Glutamatergic neuron (in vitro differentiated cells): ENCODE measurements at regions not wholly inside any gene's neighbourhood (a gene's known extent, or its start where the extent isn't known, plus 50 kb on each side); places are given as distances from the start of the nearest gene placed in this dataset.

Experiments used
- DNase-seq: peaks from one replicate; pipeline ENCODE4 v3.0.0; 2022
- H3K27ac Mint-ChIP-seq: one replicate; pipeline ENCODE4 v1.8.0; 2020; ENCODE audit warnings: mild to moderate bottlenecking, mixed read lengths, inconsistent platforms; ENCODE audit not compliant: unreplicated experiment
- H3K27me3 Mint-ChIP-seq: one replicate; pipeline ENCODE4 v1.8.0; 2020; ENCODE audit warnings: mild to moderate bottlenecking, moderate library complexity, mixed read lengths, inconsistent platforms; ENCODE audit not compliant: unreplicated experiment
- H3K36me3 Mint-ChIP-seq: one replicate; pipeline ENCODE4 v1.8.0; 2020; ENCODE audit warnings: mild to moderate bottlenecking, mixed read lengths, inconsistent platforms; ENCODE audit not compliant: unreplicated experiment
- H3K4me1 Mint-ChIP-seq: one replicate; pipeline ENCODE4 v1.8.0; 2020; ENCODE audit warnings: mild to moderate bottlenecking, low read depth, mixed read lengths, inconsistent platforms; ENCODE audit not compliant: unreplicated experiment
- H3K4me3 Mint-ChIP-seq: one replicate; pipeline ENCODE4 v1.8.0; 2020; ENCODE audit warnings: mild to moderate bottlenecking, mixed read lengths, inconsistent platforms; ENCODE audit not compliant: unreplicated experiment
- H3K9me3 Mint-ChIP-seq: one replicate; pipeline ENCODE4 v1.8.0; 2020; ENCODE audit warnings: mild to moderate bottlenecking, moderate library complexity, mixed read lengths, inconsistent platforms; ENCODE audit not compliant: unreplicated experiment
- TF ChIP-seq, protein P1 (sequence below): fragments of 200-600 bp; sonication (generic); IDR thresholded peaks from one replicate; pipeline ENCODE4 v1.5.0; 2021; ENCODE audit not compliant: partially characterized antibody, unreplicated experiment

DNA sequence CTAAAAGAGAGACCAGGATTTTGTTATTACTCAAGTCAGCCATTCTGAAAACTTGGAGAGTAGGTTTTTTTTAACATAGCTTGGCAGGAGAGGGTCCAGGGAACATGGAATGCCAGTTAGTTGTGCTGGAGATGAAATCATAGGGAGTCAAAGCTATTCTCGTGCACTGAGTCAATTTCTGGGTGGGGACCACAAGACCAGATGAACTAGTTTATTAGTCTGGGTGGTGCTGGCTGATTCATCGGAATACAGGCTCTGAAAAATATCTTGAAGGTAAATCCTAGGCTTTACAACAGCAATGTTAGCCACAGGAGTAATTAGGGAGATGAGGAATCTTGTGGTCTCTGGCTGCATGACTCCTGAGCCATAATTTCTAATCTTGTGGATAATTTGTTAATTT lies 921.4 kb downstream of the TRIB2 start:
- Mint-ChIP-seq H3K36me3 (peaks cover 4% of the 10 kb centered on the region), H3K9me3 (peaks cover 2% of the 10 kb centered on the region), H3K27ac (no peak overlapping the region), H3K27me3 (no peaks in the 10 kb centered on the region), H3K4me3 (no peak overlapping the region), H3K4me1 (no peaks in the 10 kb centered on the region)
- no peak for DNase-seq
- TF ChIP-seq, protein P1, sequence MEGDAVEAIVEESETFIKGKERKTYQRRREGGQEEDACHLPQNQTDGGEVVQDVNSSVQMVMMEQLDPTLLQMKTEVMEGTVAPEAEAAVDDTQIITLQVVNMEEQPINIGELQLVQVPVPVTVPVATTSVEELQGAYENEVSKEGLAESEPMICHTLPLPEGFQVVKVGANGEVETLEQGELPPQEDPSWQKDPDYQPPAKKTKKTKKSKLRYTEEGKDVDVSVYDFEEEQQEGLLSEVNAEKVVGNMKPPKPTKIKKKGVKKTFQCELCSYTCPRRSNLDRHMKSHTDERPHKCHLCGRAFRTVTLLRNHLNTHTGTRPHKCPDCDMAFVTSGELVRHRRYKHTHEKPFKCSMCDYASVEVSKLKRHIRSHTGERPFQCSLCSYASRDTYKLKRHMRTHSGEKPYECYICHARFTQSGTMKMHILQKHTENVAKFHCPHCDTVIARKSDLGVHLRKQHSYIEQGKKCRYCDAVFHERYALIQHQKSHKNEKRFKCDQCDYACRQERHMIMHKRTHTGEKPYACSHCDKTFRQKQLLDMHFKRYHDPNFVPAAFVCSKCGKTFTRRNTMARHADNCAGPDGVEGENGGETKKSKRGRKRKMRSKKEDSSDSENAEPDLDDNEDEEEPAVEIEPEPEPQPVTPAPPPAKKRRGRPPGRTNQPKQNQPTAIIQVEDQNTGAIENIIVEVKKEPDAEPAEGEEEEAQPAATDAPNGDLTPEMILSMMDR = no peak

DNA sequence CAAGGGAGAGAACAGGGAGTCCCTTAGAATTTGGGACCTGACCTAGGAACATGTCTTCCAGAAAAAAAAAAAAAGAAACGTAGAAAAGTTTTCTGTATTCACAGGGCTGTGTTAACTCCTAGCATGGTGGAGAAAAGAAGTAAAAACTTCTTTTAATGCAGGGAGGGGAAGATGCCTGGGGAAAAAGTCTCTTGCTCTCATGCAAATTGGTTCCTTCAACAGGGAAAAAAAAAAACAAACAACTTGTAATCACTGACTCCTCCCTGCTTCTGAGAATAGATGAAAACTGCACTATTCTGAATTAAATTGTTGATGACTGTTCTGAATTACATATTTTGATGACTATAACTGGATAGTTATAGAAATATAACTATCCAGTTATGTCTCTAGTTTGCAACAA lies 933.2 kb downstream of the TRIB2 start:
- Mint-ChIP-seq H3K27me3 (peaks cover 2% of the 10 kb centered on the region), H3K4me3 (no peak overlapping the region), H3K4me1 (peaks cover 11% of the 10 kb centered on the region), H3K27ac (no peak overlapping the region), H3K9me3 (peaks cover 3% of the 10 kb centered on the region), H3K36me3 (peaks cover 10% of the 10 kb centered on the region)
- DNase-seq = no peak
- TF ChIP-seq, protein P1 = no peak

DNA sequence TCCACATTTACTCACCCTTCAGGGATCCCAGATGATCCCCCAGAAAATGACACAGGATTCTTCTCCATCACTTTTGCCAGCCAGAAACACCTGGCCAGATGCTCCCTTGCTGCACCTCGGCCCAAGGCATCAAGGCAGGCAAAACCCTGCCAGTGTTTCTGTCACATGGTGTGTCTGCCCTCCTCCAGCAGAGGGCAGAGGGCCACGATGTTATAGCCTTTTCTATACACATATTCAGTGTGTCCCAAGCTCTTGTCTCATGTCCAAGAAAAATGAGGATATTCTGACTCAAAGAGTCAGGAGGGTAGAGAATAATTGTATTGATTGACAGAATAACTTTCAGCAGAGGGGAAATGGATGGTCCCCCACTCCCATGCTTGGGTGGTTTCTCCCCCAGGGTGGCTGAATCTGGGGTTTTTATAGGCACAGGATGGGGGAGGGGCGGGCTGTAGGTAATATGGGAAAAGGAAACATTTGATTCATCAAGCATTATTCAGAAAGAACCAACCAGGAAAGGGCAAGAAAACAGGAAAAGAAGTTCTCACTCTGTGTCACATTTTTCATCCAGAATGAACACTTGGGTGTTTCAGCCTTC lies 933.9 kb downstream of the TRIB2 start:
- H3K36me3 Mint-ChIP-seq = peaks cover 10% of the 10 kb centered on the region
- no peak overlapping the region for H3K27ac Mint-ChIP-seq
- peaks cover 2% of the 10 kb centered on the region for H3K27me3 Mint-ChIP-seq
- peaks cover 3% of the 10 kb centered on the region for H3K9me3 Mint-ChIP-seq
- H3K4me3 Mint-ChIP-seq = no peak overlapping the region
- H3K4me1 Mint-ChIP-seq = peaks cover 11% of the 10 kb centered on the region
- TF ChIP-seq, protein P1 = no peak
- no peak for DNase-seq

DNA sequence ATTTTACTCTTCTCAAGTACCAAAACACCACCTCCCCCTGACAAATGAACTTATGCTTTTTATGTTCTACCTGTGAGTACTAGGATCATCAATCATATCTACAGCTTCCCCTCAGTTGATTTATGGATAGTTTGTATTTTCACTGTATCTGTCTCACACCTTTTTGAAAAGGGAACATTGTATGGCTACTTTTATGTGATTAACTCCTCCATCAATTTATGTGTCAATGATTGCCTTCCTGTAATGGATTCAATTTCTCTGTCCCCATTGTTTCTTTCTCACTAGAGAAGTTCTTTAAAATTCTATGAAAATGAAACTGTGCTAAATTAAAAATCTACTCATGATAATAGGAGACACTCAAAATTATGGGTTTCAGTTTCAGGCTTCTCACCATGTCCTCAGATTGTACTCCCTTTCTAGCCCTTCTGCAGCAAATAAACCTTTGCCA lies 935.0 kb downstream of the TRIB2 start:
- DNase-seq = no peak
- no peak overlapping the region for H3K27ac Mint-ChIP-seq
- H3K4me1 Mint-ChIP-seq = peaks cover 11% of the 10 kb centered on the region
- H3K9me3 Mint-ChIP-seq = peaks cover 3% of the 10 kb centered on the region
- TF ChIP-seq, protein P1 = no peak
- peaks cover 2% of the 10 kb centered on the region for H3K27me3 Mint-ChIP-seq
- H3K36me3 Mint-ChIP-seq = peaks cover 10% of the 10 kb centered on the region
- no peak overlapping the region for H3K4me3 Mint-ChIP-seq

DNA sequence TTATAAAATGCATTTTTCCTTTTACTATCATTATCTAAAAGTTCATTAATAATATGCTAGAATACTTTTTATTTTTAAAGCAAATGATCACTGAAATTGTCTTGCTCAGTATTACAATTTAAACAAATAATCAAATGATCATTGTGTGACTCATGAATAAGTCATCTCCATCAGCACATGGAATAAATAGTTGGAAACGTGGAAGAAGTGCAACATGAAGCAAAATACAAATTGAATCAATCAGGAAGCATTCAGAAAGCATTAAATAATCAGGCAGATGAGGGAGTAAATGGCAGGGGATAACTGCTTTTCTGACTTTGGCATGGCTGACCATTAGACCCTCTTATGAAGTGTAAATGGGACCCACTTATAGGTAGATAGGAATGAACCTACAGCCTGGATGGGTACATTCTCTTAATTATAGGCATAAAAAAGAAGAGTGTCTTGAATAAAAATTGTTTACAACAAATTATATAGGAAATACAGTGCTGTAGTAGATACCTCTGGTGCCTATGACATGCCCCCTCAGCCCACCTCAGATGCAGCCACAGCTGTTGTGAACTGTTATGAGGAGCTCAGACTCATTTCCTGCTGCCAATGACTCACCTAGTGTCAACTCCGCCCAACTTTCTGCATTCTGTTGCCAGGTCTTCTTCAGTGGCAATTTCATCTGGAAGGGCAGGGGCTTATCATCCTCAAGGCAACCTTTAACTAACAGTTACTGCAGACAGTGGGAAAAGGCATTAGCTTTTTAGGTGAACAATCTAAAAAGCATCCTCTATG lies 936.0 kb downstream of the TRIB2 start:
- peaks cover 10% of the 10 kb centered on the region for H3K36me3 Mint-ChIP-seq
- DNase-seq = no peak
- peaks cover 3% of the 10 kb centered on the region for H3K9me3 Mint-ChIP-seq
- peaks cover 2% of the 10 kb centered on the region for H3K27me3 Mint-ChIP-seq
- H3K4me1 Mint-ChIP-seq = peaks cover 11% of the 10 kb centered on the region
- no peak overlapping the region for H3K4me3 Mint-ChIP-seq
- no peak overlapping the region for H3K27ac Mint-ChIP-seq
- TF ChIP-seq, protein P1 = no peak
